Prostate gland (tissue), 2 donors: ENCODE measurements at regions not wholly inside any gene's neighbourhood (a gene's known extent, or its start where the extent isn't known, plus 50 kb on each side); places are given as distances from the start of the nearest gene placed in this dataset.

Experiments
- DNase-seq: peaks from one replicate; pipeline ENCODE4 v3.0.0-alpha.2; 2019; ENCODE audit warnings: low spot score
- H3K27ac ChIP-seq, 2 donors: fragments of 200-600 bp; sonication (generic); 2 replicates each; pipeline ENCODE4 v1.5.1; 2017 to 2019
- H3K27me3 ChIP-seq: fragments of 200-600 bp; sonication (generic); replicated peaks from 2 replicates; pipeline ENCODE4 v1.5.1; 2019; ENCODE audit not compliant: insufficient read depth
- H3K36me3 ChIP-seq, 2 donors: fragments of 200-600 bp; sonication (generic); 1 replicate in 1 of 2; 2 replicates in 1 of 2; pipeline versions ENCODE4 v1.5.1 to v1.8.1; 2017 to 2019
- H3K4me1 ChIP-seq: fragments of 200-600 bp; sonication (generic); replicated peaks from 2 replicates; pipeline ENCODE4 v1.5.1; 2019
- H3K4me3 ChIP-seq, 2 donors: fragments of 200-600 bp; sonication (generic); 2 replicates each; pipeline ENCODE4 v1.5.1; 2017 to 2019
- H3K9me3 ChIP-seq: fragments of 200-600 bp; sonication (generic); 2 replicates; pipeline ENCODE4 v1.5.1; 2017
- CTCF ChIP-seq, 4 experiments: fragments of 200-600 bp in 2 of 4; fragments of 450-650 bp in 2 of 4; sonication (generic) in 2 of 4; IDR thresholded peaks; 1 replicate in 3 of 4; 2 replicates in 1 of 4; pipeline ENCODE4 v1.5.1; 2016 to 2019; ENCODE audit warnings: antibody characterized with exemption in 4 of 4, mild to moderate bottlenecking in 2 of 4, moderate library complexity in 2 of 4
- POLR2A ChIP-seq: fragments of 450-650 bp; IDR thresholded peaks from one replicate; pipeline ENCODE4 v1.6.1; 2016; ENCODE audit warnings: antibody characterized with exemption, mild to moderate bottlenecking
- POLR2AphosphoS5 ChIP-seq: sonication (generic); formaldehyde crosslinking; IDR thresholded peaks from one replicate; pipeline ENCODE4 v1.6.1; 2017; ENCODE audit warnings: antibody characterized with exemption
- WGBS: methylation state at CpG from one replicate; pipeline ENCODE4 v1.1.5; 2018; 5-methylcytosine and 5-hydroxymethylcytosine counted together
- intact Hi-C: fragments of 100-400 bp; cut with DNase I; formaldehyde crosslinking; loops from one replicate; pipeline ENCODE4 v1.14.2; 2022

- no peaks in the 10 kb centered on the region for H3K27me3 ChIP-seq
- H3K27ac ChIP-seq: no peak overlapping the region
- DNase-seq: no peak
- intact Hi-C loops: no loop called here
- H3K36me3 ChIP-seq: no peaks in the 10 kb centered on the region
- no peak for TF ChIP-seq POLR2A
- TF ChIP-seq CTCF (IDR thresholded peaks at IDR 0.05): no peak
- no peak for TF ChIP-seq POLR2AphosphoS5
- no peaks in the 10 kb centered on the region for H3K9me3 ChIP-seq
- no peak overlapping the region for H3K4me3 ChIP-seq
- H3K4me1 ChIP-seq: no peaks in the 10 kb centered on the region
Measured at GRCh38 chr15:94056314-94056713, 175.0 kb upstream of the MCTP2 start.

- no peak for DNase-seq
- Histone ChIP-seq H3K4me1 (no peaks in the 10 kb centered on the region), H3K9me3 (no peaks in the 10 kb centered on the region), H3K27ac (no peak overlapping the region), H3K36me3 (no peaks in the 10 kb centered on the region), H3K27me3 (no peaks in the 10 kb centered on the region), H3K4me3 (no peak overlapping the region)
- TF ChIP-seq POLR2A: no peak
- no peak for TF ChIP-seq POLR2AphosphoS5
- no peak for TF ChIP-seq CTCF (IDR thresholded peaks at IDR 0.05)
- intact Hi-C loops: no loop called here
Measured at GRCh38 chr15:94053626-94054025, 177.7 kb upstream of the MCTP2 start.

- Histone ChIP-seq H3K36me3 (no peaks in the 10 kb centered on the region), H3K4me3 (no peak overlapping the region), H3K9me3 (no peaks in the 10 kb centered on the region), H3K27me3 (no peaks in the 10 kb centered on the region), H3K27ac (no peak overlapping the region), H3K4me1 (no peaks in the 10 kb centered on the region)
- DNase-seq: no peak
- 61% methylated on average over 2 of the region's 2 CpGs for WGBS
- intact Hi-C loops: no loop called here
- no peak for TF ChIP-seq CTCF (IDR thresholded peaks at IDR 0.05)
- TF ChIP-seq POLR2AphosphoS5: no peak
- TF ChIP-seq POLR2A: no peak
Measured at GRCh38 chr15:94052711-94053110, 178.7 kb upstream of the MCTP2 start.

GRCh38 chr15:94047566-94047965 is 183.8 kb upstream of the MCTP2 start:
- no peak overlapping the region for H3K27ac ChIP-seq
- H3K36me3 ChIP-seq: no peaks in the 10 kb centered on the region
- intact Hi-C loops: no loop called here
- no peaks in the 10 kb centered on the region for H3K4me1 ChIP-seq
- no peak overlapping the region for H3K4me3 ChIP-seq
- no peak for DNase-seq
- H3K27me3 ChIP-seq: no peaks in the 10 kb centered on the region
- H3K9me3 ChIP-seq: no peaks in the 10 kb centered on the region
- 90% methylated on average over 2 of the region's 2 CpGs for WGBS
- TF ChIP-seq CTCF (IDR thresholded peaks at IDR 0.05) (no peak), POLR2A (no peak), POLR2AphosphoS5 (no peak)

GRCh38 chr15:94042180-94042928 is 189.0 kb upstream of the MCTP2 start:
- no peak overlapping the region for H3K27ac ChIP-seq
- H3K9me3 ChIP-seq: no peaks in the 10 kb centered on the region

More at GRCh38 chr15:94042180-94042928, 189.0 kb upstream of the MCTP2 start:
- TF ChIP-seq POLR2A: no peak
- no peaks in the 10 kb centered on the region for H3K36me3 ChIP-seq
- 88% methylated on average over 9 of the region's 9 CpGs for WGBS
- no peaks in the 10 kb centered on the region for H3K27me3 ChIP-seq
- intact Hi-C loops: no loop called here
- DNase-seq: no peak
- H3K4me3 ChIP-seq: no peak overlapping the region
- H3K4me1 ChIP-seq: no peaks in the 10 kb centered on the region
